ENCODE measurements at regions not wholly inside any gene's neighbourhood (a gene's known extent, or its start where the extent isn't known, plus 50 kb on each side); places are given as distances from the start of the nearest gene placed in this dataset.

DNA sequence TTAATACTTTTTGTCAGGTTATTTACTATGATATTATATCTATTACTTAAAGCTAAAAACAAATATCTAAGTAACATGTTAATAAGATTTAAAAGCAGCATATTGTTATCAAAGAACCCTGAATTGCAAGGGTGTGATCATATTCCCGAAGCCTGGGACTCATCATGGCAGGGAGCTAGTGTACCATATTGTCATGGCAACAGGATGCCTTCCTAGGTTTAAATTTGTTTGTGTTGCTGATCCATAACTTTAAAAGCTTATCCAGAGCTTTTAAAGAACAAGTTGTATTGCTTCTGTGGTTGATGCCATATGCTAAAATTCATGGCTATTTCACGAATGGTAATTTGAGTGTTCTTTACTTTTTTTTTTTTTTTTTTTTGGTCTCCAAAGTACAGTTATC, 500.5 kb downstream of the NAV3 start:
- peaks cover 0 to 10% (median 4%) of the 10 kb centered on the region in 8 donors for H3K9me3 Mint-ChIP-seq
- CTCF ChIA-PET (ENCODE audit: partially characterized antibody): interaction anchor here (0.7 kb wide), 1 partner anchor 12 kb away, joined by 3 read pairs; no protein-coding TSS in a partner anchor
- no peak for DNase-seq
- Histone ChIP-seq H3K4me3 (ENCODE audit: low read length in 2 of 2) (no peak overlapping the region), H3K27ac (ENCODE audit: low read depth, low read length) (no peak overlapping the region), H3K36me3 (ENCODE audit: insufficient read depth, low read length) (no peaks in the 10 kb centered on the region), H3K9me3 (ENCODE audit: control insufficient read depth in 1 of 2, low read length in 2 of 2) (no peaks in the 10 kb centered on the region), H3K4me1 (ENCODE audit: insufficient read depth, low read length) (no peaks in the 10 kb centered on the region), H3K27me3 (ENCODE audit: insufficient read depth, low read length) (no peaks in the 10 kb centered on the region)
- no peaks in the 10 kb centered on the region for H3K4me1 Mint-ChIP-seq
- intact Hi-C loops (cut with micrococcal nuclease): no loop called here
- POLR2A ChIA-PET (ENCODE audit: partially characterized antibody): no interaction called here
- no peaks in the 10 kb centered on the region for H3K27me3 Mint-ChIP-seq
- H3K36me3 Mint-ChIP-seq: no peaks in the 10 kb centered on the region
- no peak overlapping the region for H3K4me3 Mint-ChIP-seq
- no peak overlapping the region for H3K27ac Mint-ChIP-seq

DNA sequence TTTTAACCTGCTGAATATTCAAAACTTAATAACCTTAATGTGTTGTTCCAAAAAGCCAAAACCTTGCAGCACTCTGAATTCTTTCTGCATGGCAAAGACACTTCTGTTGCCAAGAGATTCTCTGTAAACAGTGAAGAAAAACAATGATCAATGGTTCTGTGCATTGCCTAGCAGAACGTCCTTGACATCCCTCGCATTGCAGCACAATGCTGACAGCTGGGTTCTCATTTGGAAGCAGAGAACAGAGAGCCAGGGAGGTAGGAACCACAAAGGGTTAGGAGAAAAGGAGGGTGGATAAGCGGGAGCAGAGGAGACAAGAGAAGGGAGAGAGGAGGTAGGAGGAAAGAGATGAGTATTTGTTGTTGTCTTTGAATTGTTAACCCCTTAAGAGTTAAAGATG, 501.1 kb downstream of the NAV3 start:
- intact Hi-C loops (cut with micrococcal nuclease): no loop called here
- no peak overlapping the region for H3K27ac ChIP-seq (ENCODE audit: low read depth, low read length)
- no peak overlapping the region for H3K27ac Mint-ChIP-seq
- CTCF ChIA-PET (ENCODE audit: partially characterized antibody): no interaction called here
- DNase-seq: no peak
- no peaks in the 10 kb centered on the region for H3K36me3 Mint-ChIP-seq
- no peaks in the 10 kb centered on the region for H3K4me1 ChIP-seq (ENCODE audit: insufficient read depth, low read length)
- H3K4me1 Mint-ChIP-seq: no peaks in the 10 kb centered on the region
- no peaks in the 10 kb centered on the region for H3K36me3 ChIP-seq (ENCODE audit: insufficient read depth, low read length)
- H3K27me3 Mint-ChIP-seq: no peaks in the 10 kb centered on the region
- H3K4me3 Mint-ChIP-seq: no peak overlapping the region
- H3K9me3 ChIP-seq (ENCODE audit: control insufficient read depth in 1 of 2, low read length in 2 of 2): no peaks in the 10 kb centered on the region
- POLR2A ChIA-PET (ENCODE audit: partially characterized antibody): no interaction called here
- no peaks in the 10 kb centered on the region for H3K27me3 ChIP-seq (ENCODE audit: insufficient read depth, low read length)
- no peak overlapping the region for H3K4me3 ChIP-seq (ENCODE audit: low read length in 2 of 2)
- H3K9me3 Mint-ChIP-seq: peaks cover 0 to 12% (median 6%) of the 10 kb centered on the region in 8 donors

DNA sequence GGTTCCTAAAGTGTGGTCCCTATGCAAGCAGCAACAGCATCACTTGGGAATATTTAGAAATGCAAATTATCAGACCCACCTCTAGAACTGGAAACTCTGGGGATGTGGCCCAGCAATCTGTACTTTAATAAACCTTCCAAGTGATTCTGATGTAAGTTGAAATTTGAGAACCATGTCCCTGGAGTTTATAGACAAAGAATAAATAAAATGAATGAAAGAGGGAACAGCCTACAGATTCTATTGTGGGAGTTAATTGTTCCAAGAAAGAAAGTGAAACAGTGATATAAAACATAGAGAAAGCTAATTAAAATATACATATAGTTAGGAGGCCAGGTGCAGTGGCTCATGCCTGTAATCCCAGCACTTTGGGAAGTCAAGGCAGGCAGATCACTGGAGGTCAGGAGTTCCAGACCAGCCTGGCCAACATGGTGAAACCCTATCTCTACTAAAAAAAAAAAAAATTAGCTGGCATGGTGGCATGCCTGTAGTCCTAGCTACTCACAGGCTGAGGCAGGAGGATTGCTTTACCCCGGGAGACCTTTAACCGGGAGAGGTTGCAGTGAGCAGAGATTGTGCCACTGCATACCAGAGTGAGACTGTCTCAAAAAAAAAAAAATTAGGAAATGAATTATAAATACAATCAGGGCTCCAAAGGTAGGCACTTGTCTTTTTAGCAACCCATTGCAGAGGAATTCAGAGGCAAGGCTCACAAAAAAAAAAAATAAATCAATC, 507.5 kb downstream of the NAV3 start:
- no peak overlapping the region for H3K4me3 ChIP-seq (ENCODE audit: low read length in 2 of 2)
- CTCF ChIA-PET (ENCODE audit: partially characterized antibody): no interaction called here

DNA sequence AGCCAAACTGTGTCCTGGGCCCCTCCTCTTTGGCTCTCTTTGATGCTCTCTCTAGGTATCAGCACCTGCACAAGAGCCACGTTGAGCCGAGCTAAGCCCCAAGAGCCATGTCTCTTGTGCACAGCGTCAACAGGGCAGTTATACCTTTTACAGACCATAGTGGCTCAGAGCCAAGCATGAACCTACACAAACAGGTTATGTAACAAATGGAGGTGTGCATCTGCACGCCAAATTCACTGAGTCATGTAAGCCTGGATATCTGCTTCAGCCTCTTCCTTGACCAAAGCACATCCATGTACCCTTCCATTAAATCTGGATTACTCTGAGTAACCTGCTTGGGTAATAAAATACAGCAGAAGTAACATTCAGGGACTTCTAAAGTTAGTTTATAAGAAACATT, 509.7 kb downstream of the NAV3 start:
- Histone ChIP-seq H3K27ac (ENCODE audit: low read depth, low read length) (no peak overlapping the region), H3K4me1 (ENCODE audit: insufficient read depth, low read length) (no peaks in the 10 kb centered on the region), H3K9me3 (ENCODE audit: control insufficient read depth in 1 of 2, low read length in 2 of 2) (no peaks in the 10 kb centered on the region), H3K36me3 (ENCODE audit: insufficient read depth, low read length) (no peaks in the 10 kb centered on the region), H3K4me3 (ENCODE audit: low read length in 2 of 2) (no peak overlapping the region), H3K27me3 (ENCODE audit: insufficient read depth, low read length) (no peaks in the 10 kb centered on the region)
- Mint-ChIP-seq H3K27me3 (no peaks in the 10 kb centered on the region), H3K9me3 (peaks cover 5 to 23% (median 11%) of the 10 kb centered on the region in 8 donors), H3K36me3 (no peaks in the 10 kb centered on the region), H3K27ac (no peak overlapping the region), H3K4me3 (no peak overlapping the region), H3K4me1 (no peaks in the 10 kb centered on the region)
- ChIA-PET CTCF (ENCODE audit: partially characterized antibody) (no interaction called here), POLR2A (ENCODE audit: partially characterized antibody) (no interaction called here)
- intact Hi-C loops (cut with micrococcal nuclease): no loop called here
- no peak for DNase-seq

More for the DNA sequence above, 507.5 kb downstream of the NAV3 start:
- POLR2A ChIA-PET (ENCODE audit: partially characterized antibody): no interaction called here
- Histone ChIP-seq H3K36me3 (ENCODE audit: insufficient read depth, low read length) (no peaks in the 10 kb centered on the region), H3K9me3 (ENCODE audit: control insufficient read depth in 1 of 2, low read length in 2 of 2) (no peaks in the 10 kb centered on the region), H3K27ac (ENCODE audit: low read depth, low read length) (no peak overlapping the region), H3K27me3 (ENCODE audit: insufficient read depth, low read length) (no peaks in the 10 kb centered on the region), H3K4me1 (ENCODE audit: insufficient read depth, low read length) (no peaks in the 10 kb centered on the region)
- Mint-ChIP-seq H3K9me3 (peaks cover 1 to 19% (median 11%) of the 10 kb centered on the region in 8 donors), H3K36me3 (no peaks in the 10 kb centered on the region), H3K27me3 (no peaks in the 10 kb centered on the region), H3K27ac (no peak overlapping the region), H3K4me3 (no peak overlapping the region), H3K4me1 (no peaks in the 10 kb centered on the region)
- intact Hi-C loops (cut with micrococcal nuclease): no loop called here
- DNase-seq: no peak

DNA sequence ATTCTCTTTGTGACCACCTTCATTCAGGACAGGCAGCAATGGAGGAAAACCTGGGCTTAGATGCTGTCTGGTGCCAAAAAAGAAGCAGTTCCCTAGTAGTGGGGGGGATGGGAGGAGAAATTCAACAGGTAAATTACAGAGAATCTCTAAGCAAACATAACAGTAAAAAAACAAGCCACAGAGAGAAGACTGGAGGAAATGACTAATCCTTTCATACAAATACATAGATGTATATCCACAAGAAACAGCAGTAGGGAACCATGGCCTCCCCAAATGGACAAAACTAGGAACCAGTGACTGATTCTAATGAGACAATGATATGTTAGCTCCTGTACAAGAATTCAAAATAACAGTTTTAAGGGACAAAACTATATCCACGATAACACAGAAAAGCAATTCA, 513.0 kb downstream of the NAV3 start:
- peaks cover 0 to 3% of the 10 kb centered on the region in 2 donors for H3K9me3 ChIP-seq (ENCODE audit: control insufficient read depth in 1 of 2, low read length in 2 of 2)
- ChIA-PET POLR2A (ENCODE audit: partially characterized antibody) (no interaction called here), CTCF (ENCODE audit: partially characterized antibody) (interaction anchor here (0.6 kb wide), 1 partner anchor 13 kb away, joined by 3 read pairs; no protein-coding TSS in a partner anchor)
- no peaks in the 10 kb centered on the region for H3K4me1 ChIP-seq (ENCODE audit: insufficient read depth, low read length)
- H3K27ac ChIP-seq (ENCODE audit: low read depth, low read length): no peak overlapping the region
- DNase-seq: no peak
- H3K27me3 ChIP-seq (ENCODE audit: insufficient read depth, low read length): no peaks in the 10 kb centered on the region
- H3K4me3 ChIP-seq (ENCODE audit: low read length in 2 of 2): no peak overlapping the region
- H3K4me1 Mint-ChIP-seq: no peaks in the 10 kb centered on the region
- peaks cover 7 to 31% (median 13%) of the 10 kb centered on the region in 8 donors for H3K9me3 Mint-ChIP-seq
- no peaks in the 10 kb centered on the region for H3K36me3 Mint-ChIP-seq
- no peaks in the 10 kb centered on the region for H3K27me3 Mint-ChIP-seq
- intact Hi-C loops (cut with micrococcal nuclease): no loop called here
- no peak overlapping the region for H3K27ac Mint-ChIP-seq
- H3K36me3 ChIP-seq (ENCODE audit: insufficient read depth, low read length): no peaks in the 10 kb centered on the region
- H3K4me3 Mint-ChIP-seq: no peak overlapping the region

DNA sequence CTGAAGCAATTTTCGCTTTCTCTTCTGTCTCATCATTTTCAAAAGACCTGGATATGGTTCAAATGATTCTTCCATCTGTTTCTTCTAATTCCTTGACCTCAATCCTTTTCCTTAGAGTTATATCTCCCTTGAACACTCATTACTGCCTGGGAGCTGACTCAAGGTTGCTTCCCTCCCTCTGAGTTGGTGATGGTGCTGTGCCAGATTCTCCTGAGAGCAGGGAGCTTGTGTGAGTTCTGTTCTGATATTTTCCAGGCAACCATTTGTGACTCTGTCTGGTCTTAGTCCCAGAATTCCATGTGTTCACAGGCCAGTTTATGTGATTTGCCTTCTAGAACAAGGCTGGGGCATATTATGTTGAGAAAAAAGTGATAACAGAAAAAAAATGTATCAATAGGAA, 505.1 kb upstream of the SYT1 start:
- no peaks in the 10 kb centered on the region for H3K36me3 Mint-ChIP-seq
- H3K4me3 Mint-ChIP-seq: no peak overlapping the region
- intact Hi-C loops (cut with micrococcal nuclease): no loop called here
- peaks cover 0 to 8% (median 3%) of the 10 kb centered on the region in 8 donors for H3K9me3 Mint-ChIP-seq
- H3K27ac Mint-ChIP-seq: no peak overlapping the region
- no peak for DNase-seq
- ChIA-PET CTCF (ENCODE audit: partially characterized antibody) (no interaction called here), POLR2A (ENCODE audit: partially characterized antibody) (no interaction called here)
- Histone ChIP-seq H3K9me3 (ENCODE audit: control insufficient read depth in 1 of 2, low read length in 2 of 2) (no peaks in the 10 kb centered on the region), H3K27me3 (ENCODE audit: insufficient read depth, low read length) (no peaks in the 10 kb centered on the region), H3K27ac (ENCODE audit: low read depth, low read length) (no peak overlapping the region), H3K36me3 (ENCODE audit: insufficient read depth, low read length) (no peaks in the 10 kb centered on the region), H3K4me1 (ENCODE audit: insufficient read depth, low read length) (no peaks in the 10 kb centered on the region), H3K4me3 (ENCODE audit: low read length in 2 of 2) (no peak overlapping the region)
- no peaks in the 10 kb centered on the region for H3K27me3 Mint-ChIP-seq
- H3K4me1 Mint-ChIP-seq: no peaks in the 10 kb centered on the region

DNA sequence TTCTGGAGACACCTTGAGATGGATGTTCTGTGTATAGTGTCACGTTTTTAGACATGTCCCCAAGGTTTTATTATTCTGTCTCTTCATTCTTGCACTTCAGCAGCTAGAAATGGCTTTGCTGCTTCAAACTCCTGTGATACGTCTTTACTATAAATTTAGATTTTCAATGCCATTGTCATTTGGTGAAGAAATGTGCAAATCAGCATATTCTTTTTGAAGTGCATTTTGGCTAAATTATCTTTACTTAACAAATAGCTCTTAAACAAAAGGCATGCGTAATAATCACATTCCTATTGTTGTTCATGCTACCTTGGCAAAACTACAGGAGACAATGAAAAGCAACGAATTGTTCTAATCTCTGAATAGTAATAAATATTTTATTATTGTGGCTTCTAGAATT, 502.9 kb upstream of the SYT1 start:
- Mint-ChIP-seq H3K4me1 (no peaks in the 10 kb centered on the region), H3K4me3 (no peak overlapping the region), H3K36me3 (no peaks in the 10 kb centered on the region), H3K27ac (no peak overlapping the region), H3K9me3 (peaks cover 0 to 7% (median under 1%) of the 10 kb centered on the region in 8 donors), H3K27me3 (no peaks in the 10 kb centered on the region)
- H3K36me3 ChIP-seq (ENCODE audit: insufficient read depth, low read length): no peaks in the 10 kb centered on the region
- CTCF ChIA-PET (ENCODE audit: partially characterized antibody): no interaction called here
- no peaks in the 10 kb centered on the region for H3K27me3 ChIP-seq (ENCODE audit: insufficient read depth, low read length)
- intact Hi-C loops (cut with micrococcal nuclease): no loop called here
- POLR2A ChIA-PET (ENCODE audit: partially characterized antibody): no interaction called here
- H3K27ac ChIP-seq (ENCODE audit: low read depth, low read length): no peak overlapping the region
- H3K9me3 ChIP-seq (ENCODE audit: control insufficient read depth in 1 of 2, low read length in 2 of 2): no peaks in the 10 kb centered on the region
- H3K4me1 ChIP-seq (ENCODE audit: insufficient read depth, low read length): no peaks in the 10 kb centered on the region
- DNase-seq: no peak
- H3K4me3 ChIP-seq (ENCODE audit: low read length in 2 of 2): no peak overlapping the region
